Fibroblast of lung (primary cell): ENCODE measurements at regions not wholly inside any gene's neighbourhood (a gene's known extent, or its start where the extent isn't known, plus 50 kb on each side); places are given as distances from the start of the nearest gene placed in this dataset.

Source experiments
- DNase-seq, 2 donors: peaks; one replicate each; pipeline versions ENCODE4 v3.0.0 to v3.0.0-alpha.2; 2010; ENCODE audit warnings: low read depth in 2 of 2
- H2AFZ ChIP-seq: 2 replicates; pipeline ENCODE4 v1.5.1; 2012; ENCODE audit warnings: low read length, control low read depth, inconsistent platforms
- H3K27ac ChIP-seq: 2 replicates; pipeline ENCODE4 v1.5.1; 2011; ENCODE audit warnings: low read length, control low read depth; ENCODE audit not compliant: insufficient read depth
- H3K27me3 ChIP-seq: 2 replicates; pipeline ENCODE4 v1.5.1; 2011; ENCODE audit warnings: mild to moderate bottlenecking, low read length; ENCODE audit not compliant: control insufficient read depth, insufficient read depth
- H3K36me3 ChIP-seq: 2 replicates; pipeline ENCODE4 v1.5.1; 2011; ENCODE audit warnings: low read length; ENCODE audit not compliant: control insufficient read depth, insufficient read depth
- H3K4me1 ChIP-seq: 2 replicates; pipeline ENCODE4 v1.5.1; 2011; ENCODE audit warnings: low read length; ENCODE audit not compliant: control insufficient read depth, insufficient read depth; ENCODE audit errors: extremely low read depth
- H3K4me2 ChIP-seq: 2 replicates; pipeline ENCODE4 v1.5.1; 2011; ENCODE audit warnings: low read length, control low read depth; ENCODE audit not compliant: insufficient read depth; ENCODE audit errors: extremely low read depth
- H3K4me3 ChIP-seq, 4 experiments: fragments of 200-600 bp in 1 of 4; sonication (generic) in 1 of 4; replicated peaks in 1 of 4; 2 replicates each; pipeline ENCODE4 v1.5.1; 2011 to 2016; ENCODE audit warnings: low read length in 4 of 4, low read depth in 3 of 4, mild to moderate bottlenecking in 3 of 4, control low read depth in 2 of 4, inconsistent platforms in 1 of 4, mixed read lengths in 1 of 4; ENCODE audit not compliant: insufficient read depth in 1 of 4; ENCODE audit errors: control extremely low read depth in 1 of 4
- H3K79me2 ChIP-seq: 2 replicates; pipeline ENCODE4 v1.5.1; 2012; ENCODE audit warnings: mild to moderate bottlenecking, low read length, inconsistent platforms; ENCODE audit not compliant: control insufficient read depth, insufficient read depth
- H3K9ac ChIP-seq: 2 replicates; pipeline ENCODE4 v1.5.1; 2011; ENCODE audit warnings: mild to moderate bottlenecking, low read length, control low read depth; ENCODE audit not compliant: insufficient read depth
- H3K9me3 ChIP-seq: 2 replicates; pipeline ENCODE4 v1.5.1; 2012; ENCODE audit warnings: low read depth, low read length; ENCODE audit not compliant: control insufficient read depth, insufficient read depth
- H4K20me1 ChIP-seq: 2 replicates; pipeline ENCODE4 v1.5.1; 2011; ENCODE audit warnings: low read length; ENCODE audit not compliant: control insufficient read depth, insufficient read depth; ENCODE audit errors: extremely low read depth
- EZH2 ChIP-seq: IDR thresholded peaks from 2 replicates; pipeline ENCODE4 v1.5.1; 2012; ENCODE audit warnings: low read length, control low read depth, mild to moderate bottlenecking; ENCODE audit errors: missing control alignments
- TF ChIP-seq, protein P1 (sequence below), 2 donors: IDR thresholded peaks in 1 of 2; conservative IDR thresholded peaks in 1 of 2; 1 replicate in 1 of 2; 2 replicates in 1 of 2; pipeline ENCODE4 v1.5.1; 2011 to 2012; ENCODE audit warnings: low read length in 2 of 2, control low read depth in 1 of 2, inconsistent platforms in 1 of 2, low read depth in 1 of 2, mild to moderate bottlenecking in 1 of 2

DNA sequence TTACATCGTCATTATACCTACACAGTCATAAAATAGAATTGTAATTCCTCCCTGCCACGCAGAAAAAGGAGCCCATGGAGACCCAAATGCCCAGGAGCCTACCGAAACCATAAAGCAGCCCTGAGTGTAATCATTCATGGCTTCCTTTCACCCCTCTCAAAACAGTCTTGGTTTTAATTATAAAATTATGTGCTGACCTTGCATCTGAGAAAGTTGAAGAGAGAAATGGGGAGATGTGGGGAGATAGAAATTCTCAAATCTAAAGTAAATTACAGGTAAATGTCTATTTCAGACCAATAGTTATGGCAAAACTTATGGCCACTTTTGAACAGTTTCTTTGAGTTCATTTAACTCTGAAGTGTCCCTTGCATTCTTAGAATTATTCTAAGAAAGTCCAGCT is 1068.8 kb downstream of the BCL11A start:
- H3K36me3 ChIP-seq, result no peaks in the 10 kb centered on the region
- H3K4me2 ChIP-seq, result no peak overlapping the region
- TF ChIP-seq, protein P1, sequence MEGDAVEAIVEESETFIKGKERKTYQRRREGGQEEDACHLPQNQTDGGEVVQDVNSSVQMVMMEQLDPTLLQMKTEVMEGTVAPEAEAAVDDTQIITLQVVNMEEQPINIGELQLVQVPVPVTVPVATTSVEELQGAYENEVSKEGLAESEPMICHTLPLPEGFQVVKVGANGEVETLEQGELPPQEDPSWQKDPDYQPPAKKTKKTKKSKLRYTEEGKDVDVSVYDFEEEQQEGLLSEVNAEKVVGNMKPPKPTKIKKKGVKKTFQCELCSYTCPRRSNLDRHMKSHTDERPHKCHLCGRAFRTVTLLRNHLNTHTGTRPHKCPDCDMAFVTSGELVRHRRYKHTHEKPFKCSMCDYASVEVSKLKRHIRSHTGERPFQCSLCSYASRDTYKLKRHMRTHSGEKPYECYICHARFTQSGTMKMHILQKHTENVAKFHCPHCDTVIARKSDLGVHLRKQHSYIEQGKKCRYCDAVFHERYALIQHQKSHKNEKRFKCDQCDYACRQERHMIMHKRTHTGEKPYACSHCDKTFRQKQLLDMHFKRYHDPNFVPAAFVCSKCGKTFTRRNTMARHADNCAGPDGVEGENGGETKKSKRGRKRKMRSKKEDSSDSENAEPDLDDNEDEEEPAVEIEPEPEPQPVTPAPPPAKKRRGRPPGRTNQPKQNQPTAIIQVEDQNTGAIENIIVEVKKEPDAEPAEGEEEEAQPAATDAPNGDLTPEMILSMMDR (conservative IDR thresholded peaks at IDR 0.05 in 1 of 2, IDR thresholded peaks at IDR 0.05 in 1 of 2; ENCODE audit: low read depth in 1 of 2, low read length in 2 of 2), result no peak
- no peak for TF ChIP-seq EZH2
- H3K27me3 ChIP-seq, result no peaks in the 10 kb centered on the region
- no peak overlapping the region for H3K4me3 ChIP-seq
- H4K20me1 ChIP-seq, result no peaks in the 10 kb centered on the region
- DNase-seq, result no peak
- H3K9ac ChIP-seq, result no peak overlapping the region
- H3K27ac ChIP-seq, result no peak overlapping the region
- no peaks in the 10 kb centered on the region for H3K79me2 ChIP-seq
- no peaks in the 10 kb centered on the region for H3K4me1 ChIP-seq
- no peaks in the 10 kb centered on the region for H3K9me3 ChIP-seq
- H2AFZ ChIP-seq, result no peak overlapping the region

DNA sequence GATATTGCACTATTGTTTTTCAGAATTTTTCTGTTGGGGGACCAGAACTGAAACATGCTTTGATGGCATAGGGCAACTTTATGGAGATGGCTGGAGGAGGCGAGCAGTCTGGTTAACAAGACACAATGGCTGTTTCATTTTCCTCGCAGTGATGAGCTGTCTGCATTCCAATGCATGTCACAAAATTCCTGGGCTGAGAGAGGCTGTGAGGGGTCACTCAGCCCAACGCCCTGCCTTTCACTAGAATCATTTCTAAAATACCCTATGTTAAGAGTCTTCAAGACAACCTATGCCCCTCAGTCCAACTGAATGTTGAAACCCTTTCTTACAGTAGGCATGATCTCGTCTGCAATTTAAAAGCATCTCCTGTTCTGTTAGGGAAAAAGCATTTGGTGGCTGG is 1090.0 kb downstream of the BCL11A start:
- no peak overlapping the region for H3K4me3 ChIP-seq
- H3K27ac ChIP-seq, result no peak overlapping the region
- H3K79me2 ChIP-seq, result no peaks in the 10 kb centered on the region
- H2AFZ ChIP-seq, result no peak overlapping the region
- no peaks in the 10 kb centered on the region for H4K20me1 ChIP-seq
- no peak for DNase-seq
- no peaks in the 10 kb centered on the region for H3K27me3 ChIP-seq
- no peaks in the 10 kb centered on the region for H3K4me1 ChIP-seq
- no peaks in the 10 kb centered on the region for H3K36me3 ChIP-seq
- H3K9me3 ChIP-seq, result no peaks in the 10 kb centered on the region
- TF ChIP-seq EZH2, result no peak
- TF ChIP-seq, protein P1 (conservative IDR thresholded peaks at IDR 0.05 in 1 of 2, IDR thresholded peaks at IDR 0.05 in 1 of 2; ENCODE audit: low read depth in 1 of 2, low read length in 2 of 2), result no peak
- no peak overlapping the region for H3K9ac ChIP-seq
- no peak overlapping the region for H3K4me2 ChIP-seq

GRCh38 chr2:59462422-59463197 is 1090.8 kb downstream of the BCL11A start:
- H2AFZ ChIP-seq, result no peak overlapping the region
- H3K9ac ChIP-seq, result no peak overlapping the region
- DNase-seq, result no peak
- no peak overlapping the region for H3K4me2 ChIP-seq
- H3K79me2 ChIP-seq, result no peaks in the 10 kb centered on the region
- H3K4me3 ChIP-seq, result no peak overlapping the region
- H3K27ac ChIP-seq, result no peak overlapping the region
- H3K36me3 ChIP-seq, result no peaks in the 10 kb centered on the region
- no peaks in the 10 kb centered on the region for H3K4me1 ChIP-seq
- TF ChIP-seq, protein P1 (conservative IDR thresholded peaks at IDR 0.05 in 1 of 2, IDR thresholded peaks at IDR 0.05 in 1 of 2; ENCODE audit: low read depth in 1 of 2, low read length in 2 of 2), result no peak
- no peak for TF ChIP-seq EZH2
- H4K20me1 ChIP-seq, result no peaks in the 10 kb centered on the region
- H3K27me3 ChIP-seq, result no peaks in the 10 kb centered on the region
- no peaks in the 10 kb centered on the region for H3K9me3 ChIP-seq
